ENCODE measurements at regions not wholly inside any gene's neighbourhood (a gene's known extent, or its start where the extent isn't known, plus 50 kb on each side); places are given as distances from the start of the nearest gene placed in this dataset.

DNA sequence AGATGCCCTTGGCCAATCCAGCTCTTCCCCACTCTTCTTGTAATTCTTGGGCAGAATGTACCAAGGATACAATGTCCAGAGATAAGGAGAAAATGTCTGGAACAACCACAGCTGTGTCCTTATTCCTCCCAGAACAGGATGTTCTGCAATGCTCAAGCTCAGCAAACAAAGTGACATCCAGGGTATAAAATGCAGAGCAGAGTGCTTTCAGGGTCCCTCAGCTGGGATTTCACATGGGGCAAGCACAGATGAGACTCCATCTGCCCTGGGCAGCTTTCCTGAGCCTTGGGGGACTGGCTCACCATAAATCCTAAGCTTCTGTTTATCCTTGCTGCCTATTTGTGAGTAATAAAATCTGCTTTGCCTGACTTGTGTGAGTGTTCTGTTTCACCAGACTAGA, 127.4 kb downstream of the VAPA start:
- intact Hi-C loops (cut with DNase I) = no loop called here

GRCh38 chr18:10042492-10042891, 128.7 kb downstream of the VAPA start:
- Histone ChIP-seq H3K4me3 (no peak overlapping the region), H3K9me3 (no peaks in the 10 kb centered on the region), H3K36me3 (no peaks in the 10 kb centered on the region), H3K27ac (peak overlapping the region; percentile 64), H3K4me1 (peaks cover 51% of the 10 kb centered on the region), H3K27me3 (no peaks in the 10 kb centered on the region)
- no peak for DNase-seq (ENCODE audit: extremely low spot score in 2 of 2)
- intact Hi-C loops (cut with DNase I) = no loop called here
- TF ChIP-seq POLR2AphosphoS5 (IDR thresholded peaks at IDR 0.05; ENCODE audit: insufficient read depth in 1 of 2, low read depth in 1 of 2) (no peak), CTCF (IDR thresholded peaks at IDR 0.05) (no peak), POLR2A (IDR thresholded peaks at IDR 0.05) (no peak)

More for the DNA sequence above, 127.4 kb downstream of the VAPA start:
- Histone ChIP-seq H3K27ac (peak overlapping the region; percentile 80), H3K36me3 (no peaks in the 10 kb centered on the region), H3K4me3 (no peak overlapping the region), H3K9me3 (no peaks in the 10 kb centered on the region), H3K4me1 (peaks cover 50% of the 10 kb centered on the region), H3K27me3 (no peaks in the 10 kb centered on the region)
- TF ChIP-seq CTCF (IDR thresholded peaks at IDR 0.05) = no peak
- no peak for TF ChIP-seq POLR2A (IDR thresholded peaks at IDR 0.05)
- peak; percentile 56 to 76 for TF ChIP-seq POLR2AphosphoS5 (IDR thresholded peaks at IDR 0.05; ENCODE audit: insufficient read depth in 1 of 2, low read depth in 1 of 2)
- peak in 1 of 2 donors; percentile 98 for DNase-seq (ENCODE audit: extremely low spot score in 2 of 2)

GRCh38 chr18:10044054-10044453, 130.2 kb downstream of the VAPA start:
- Histone ChIP-seq H3K27ac (peak overlapping the region; percentile 47), H3K4me3 (no peak overlapping the region), H3K36me3 (no peaks in the 10 kb centered on the region), H3K4me1 (peaks cover 42% of the 10 kb centered on the region), H3K27me3 (no peaks in the 10 kb centered on the region), H3K9me3 (no peaks in the 10 kb centered on the region)
- intact Hi-C loops (cut with DNase I) = no loop called here
- no peak for TF ChIP-seq POLR2AphosphoS5 (IDR thresholded peaks at IDR 0.05; ENCODE audit: insufficient read depth in 1 of 2, low read depth in 1 of 2)
- TF ChIP-seq CTCF (IDR thresholded peaks at IDR 0.05) = no peak
- TF ChIP-seq POLR2A (IDR thresholded peaks at IDR 0.05) = no peak
- DNase-seq (ENCODE audit: extremely low spot score in 2 of 2) = no peak

DNA sequence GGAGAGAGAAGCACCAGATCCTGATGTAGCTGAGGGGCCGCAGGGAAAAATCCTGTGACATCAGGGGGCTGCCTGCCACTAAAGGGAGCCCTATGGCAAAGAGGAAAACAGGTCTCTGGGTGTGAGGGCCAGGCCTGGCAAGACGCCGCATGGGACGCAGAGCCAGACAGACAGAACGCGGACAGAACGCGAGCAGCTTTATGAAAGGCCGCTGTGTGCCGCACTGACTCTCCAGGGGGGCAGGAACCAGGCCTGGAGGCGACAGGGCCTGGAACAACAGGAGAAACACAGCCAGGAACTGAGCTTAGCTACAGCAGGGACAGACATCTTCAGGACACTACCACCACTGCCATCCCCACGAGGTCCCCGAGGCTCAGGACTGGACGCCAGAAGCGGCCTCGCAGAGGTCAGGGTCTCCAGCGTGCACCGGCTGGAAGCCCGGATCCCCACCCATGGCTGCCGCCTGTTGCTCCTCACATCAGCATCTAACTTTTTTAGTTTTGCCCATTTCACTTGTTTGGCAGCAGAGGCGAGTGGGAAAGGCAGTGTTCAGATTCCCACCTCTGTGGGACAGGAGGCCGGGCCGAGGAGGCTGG, 131.6 kb downstream of the VAPA start:
- H3K4me1 ChIP-seq = peaks cover 41% of the 10 kb centered on the region
- no peaks in the 10 kb centered on the region for H3K36me3 ChIP-seq
- no peak overlapping the region for H3K4me3 ChIP-seq
- intact Hi-C loops (cut with DNase I) = no loop called here
- TF ChIP-seq POLR2A (IDR thresholded peaks at IDR 0.05) = no peak
- peak in 1 of 2 donors; percentile 35 for TF ChIP-seq POLR2AphosphoS5 (IDR thresholded peaks at IDR 0.05; ENCODE audit: insufficient read depth in 1 of 2, low read depth in 1 of 2)
- no peaks in the 10 kb centered on the region for H3K9me3 ChIP-seq
- no peak for DNase-seq (ENCODE audit: extremely low spot score in 2 of 2)
- no peaks in the 10 kb centered on the region for H3K27me3 ChIP-seq
- peak overlapping the region; percentile 65 for H3K27ac ChIP-seq

DNA sequence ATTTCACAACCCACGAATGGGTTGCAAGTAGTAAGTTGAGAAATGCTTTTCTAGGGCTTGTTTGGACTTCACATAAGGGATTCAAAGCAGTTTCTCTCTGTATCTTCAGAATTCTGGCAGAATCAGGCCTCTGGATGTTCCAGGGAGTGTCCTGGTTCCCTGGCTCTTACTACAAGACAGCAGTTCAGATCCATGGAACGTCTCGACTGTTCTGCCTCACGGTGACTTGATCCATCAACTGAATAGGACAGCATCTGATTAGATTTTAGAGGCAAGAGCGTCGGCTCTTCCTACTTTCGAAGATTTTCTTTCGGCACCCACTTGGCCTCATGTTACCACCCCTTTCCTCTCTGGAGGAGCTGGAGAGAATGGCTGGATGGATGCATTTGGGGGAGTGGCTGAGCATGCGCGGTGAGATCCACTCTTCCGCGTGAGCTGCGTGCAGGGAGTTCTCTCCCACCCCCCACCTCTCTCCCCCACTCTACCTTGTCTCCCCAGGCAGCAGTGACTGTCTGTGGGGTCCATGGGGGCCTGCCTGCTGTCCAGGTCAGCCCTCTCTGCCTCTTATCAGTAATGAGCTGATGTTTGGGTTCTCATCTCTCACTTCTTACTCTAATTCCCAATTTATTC, 132.5 kb downstream of the VAPA start:
- peak overlapping the region; percentile 65 for H3K27ac ChIP-seq
- no peaks in the 10 kb centered on the region for H3K9me3 ChIP-seq
- H3K27me3 ChIP-seq = no peaks in the 10 kb centered on the region
- peaks cover 50% of the 10 kb centered on the region for H3K4me1 ChIP-seq
- no peak for DNase-seq (ENCODE audit: extremely low spot score in 2 of 2)
- intact Hi-C loops (cut with DNase I) = no loop called here
- TF ChIP-seq CTCF (IDR thresholded peaks at IDR 0.05) (no peak), POLR2A (IDR thresholded peaks at IDR 0.05) (no peak), POLR2AphosphoS5 (IDR thresholded peaks at IDR 0.05; ENCODE audit: insufficient read depth in 1 of 2, low read depth in 1 of 2) (no peak)
- no peak overlapping the region for H3K4me3 ChIP-seq
- no peaks in the 10 kb centered on the region for H3K36me3 ChIP-seq
